Ovary (tissue), 7 donors: ENCODE measurements at regions not wholly inside any gene's neighbourhood (a gene's known extent, or its start where the extent isn't known, plus 50 kb on each side); places are given as distances from the start of the nearest gene placed in this dataset.

Experiments used
- DNase-seq, 5 donors: peaks; one replicate each; pipeline ENCODE4 v3.0.0-alpha.2; 2019 to 2020
- H3K27ac ChIP-seq, 2 donors: fragments of 200-600 bp; one replicate each; pipeline versions ENCODE4 v1.5.1 to v1.8.0; 2019 to 2022
- H3K27me3 ChIP-seq: fragments of 200-600 bp; one replicate; pipeline ENCODE4 v1.8.0; 2022
- H3K36me3 ChIP-seq: fragments of 200-600 bp; sonication (generic); one replicate; pipeline ENCODE4 v1.5.1; 2019
- H3K4me1 ChIP-seq: one replicate; pipeline ENCODE4 v1.8.1; 2013; ENCODE audit warnings: mild to moderate bottlenecking, moderate library complexity; ENCODE audit not compliant: insufficient read depth
- H3K4me3 ChIP-seq: fragments of 200-600 bp; sonication (generic); one replicate; pipeline ENCODE4 v1.5.1; 2017
- H3K9me3 ChIP-seq, 2 donors: fragments of 200-600 bp in 1 of 2; sonication (generic) in 1 of 2; one replicate each; pipeline versions ENCODE4 v1.5.1 to v1.8.1; 2013 to 2019; ENCODE audit warnings: mild to moderate bottlenecking in 1 of 2, moderate library complexity in 1 of 2
- EP300 ChIP-seq: sonication (generic); formaldehyde crosslinking; IDR thresholded peaks from one replicate; pipeline ENCODE4 v1.6.1; 2017; ENCODE audit warnings: antibody characterized with exemption
- POLR2A ChIP-seq: fragments of 450-650 bp; IDR thresholded peaks from one replicate; pipeline ENCODE4 v1.6.1; 2017; ENCODE audit warnings: antibody characterized with exemption, mild to moderate bottlenecking, moderate library complexity
- WGBS, 3 donors: extraction: QIAGEN DNeasy Blood & Tissue Kit in 1 of 3; methylation state at CpG; one replicate each; pipeline versions ENCODE4 v1.1.5 to v1.1.7; 2013 to 2017; 5-methylcytosine and 5-hydroxymethylcytosine counted together
- intact Hi-C, 4 donors: fragments of 100-400 bp; cut with DNase I; formaldehyde crosslinking; loops; one replicate each; pipeline versions ENCODE4 v1.11.0 to v1.15.1; 2022 to 2023
- TF ChIP-seq, protein P1 (sequence below), 3 donors: fragments of 450-650 bp in 2 of 3; fragments of 200-600 bp in 1 of 3; IDR thresholded peaks; one replicate each; pipeline versions ENCODE4 v1.5.1 to v1.8.0; 2016 to 2022; ENCODE audit warnings: antibody characterized with exemption in 3 of 3, mild to moderate bottlenecking in 1 of 3
- donor health status: DM: no; HTN: no; CAD: no; lungs with moderate emphysema.
- donor health status: DM: no; HTN: no; CAD: no.
- donor health status: Bipolar disorder and iron deficiency.
- donor health status: DM: no; HTN: no; CAD: no.
- donor health status: DM: yes; HTN: yes; CAD: no.

DNA sequence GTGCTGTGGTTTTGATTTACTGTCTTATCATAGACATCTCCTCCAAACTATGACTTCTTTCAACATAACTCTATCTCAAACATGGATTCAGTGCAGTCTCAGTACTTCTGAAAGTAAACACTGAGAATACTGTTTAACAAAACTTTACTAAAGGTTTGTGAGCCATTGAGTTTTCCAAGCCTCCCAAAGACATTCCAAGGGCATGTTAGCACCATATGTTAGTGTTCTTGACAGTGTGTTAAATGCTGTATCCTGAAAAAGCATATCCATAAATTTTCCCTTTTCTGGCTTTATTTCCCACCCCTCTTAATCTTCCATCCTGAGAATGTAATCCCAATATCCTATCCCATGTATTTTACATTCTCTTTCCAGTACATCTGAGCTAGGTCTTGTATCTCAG, 446.8 kb upstream of the CXADR start:
- no peaks in the 10 kb centered on the region for H3K36me3 ChIP-seq
- H3K4me1 ChIP-seq: no peaks in the 10 kb centered on the region
- no peaks in the 10 kb centered on the region for H3K9me3 ChIP-seq
- H3K27me3 ChIP-seq: no peaks in the 10 kb centered on the region
- H3K4me3 ChIP-seq: no peak overlapping the region
- intact Hi-C loops: no loop called here
- DNase-seq: no peak
- TF ChIP-seq EP300: no peak
- TF ChIP-seq, protein P1, sequence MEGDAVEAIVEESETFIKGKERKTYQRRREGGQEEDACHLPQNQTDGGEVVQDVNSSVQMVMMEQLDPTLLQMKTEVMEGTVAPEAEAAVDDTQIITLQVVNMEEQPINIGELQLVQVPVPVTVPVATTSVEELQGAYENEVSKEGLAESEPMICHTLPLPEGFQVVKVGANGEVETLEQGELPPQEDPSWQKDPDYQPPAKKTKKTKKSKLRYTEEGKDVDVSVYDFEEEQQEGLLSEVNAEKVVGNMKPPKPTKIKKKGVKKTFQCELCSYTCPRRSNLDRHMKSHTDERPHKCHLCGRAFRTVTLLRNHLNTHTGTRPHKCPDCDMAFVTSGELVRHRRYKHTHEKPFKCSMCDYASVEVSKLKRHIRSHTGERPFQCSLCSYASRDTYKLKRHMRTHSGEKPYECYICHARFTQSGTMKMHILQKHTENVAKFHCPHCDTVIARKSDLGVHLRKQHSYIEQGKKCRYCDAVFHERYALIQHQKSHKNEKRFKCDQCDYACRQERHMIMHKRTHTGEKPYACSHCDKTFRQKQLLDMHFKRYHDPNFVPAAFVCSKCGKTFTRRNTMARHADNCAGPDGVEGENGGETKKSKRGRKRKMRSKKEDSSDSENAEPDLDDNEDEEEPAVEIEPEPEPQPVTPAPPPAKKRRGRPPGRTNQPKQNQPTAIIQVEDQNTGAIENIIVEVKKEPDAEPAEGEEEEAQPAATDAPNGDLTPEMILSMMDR (IDR thresholded peaks at IDR 0.05): no peak
- no peak for TF ChIP-seq POLR2A
- H3K27ac ChIP-seq: no peak overlapping the region

DNA sequence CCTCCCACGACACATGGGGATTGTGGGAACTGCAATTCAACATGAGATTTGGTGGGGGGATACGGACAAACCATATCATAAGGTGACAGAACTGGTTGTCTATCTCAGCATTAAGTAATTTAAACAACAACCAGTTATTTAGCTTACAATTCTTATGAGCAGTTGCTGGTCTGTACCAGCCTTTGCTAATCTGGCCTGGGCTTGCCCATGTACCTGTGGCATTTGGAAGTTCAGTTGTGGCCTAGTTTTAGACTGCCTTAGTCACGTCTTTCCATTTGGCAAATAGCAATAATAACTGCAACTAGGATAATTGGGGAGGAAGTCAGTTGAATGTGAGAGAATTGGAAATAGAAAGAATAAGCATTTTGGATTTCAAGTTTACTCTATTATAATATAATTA, 441.8 kb upstream of the CXADR start:
- H3K27me3 ChIP-seq: no peaks in the 10 kb centered on the region
- DNase-seq: no peak
- H3K4me1 ChIP-seq: no peaks in the 10 kb centered on the region
- H3K27ac ChIP-seq: no peak overlapping the region
- H3K4me3 ChIP-seq: no peak overlapping the region
- H3K36me3 ChIP-seq: no peaks in the 10 kb centered on the region
- no peaks in the 10 kb centered on the region for H3K9me3 ChIP-seq
- TF ChIP-seq EP300 (no peak), POLR2A (no peak)
- TF ChIP-seq, protein P1 (IDR thresholded peaks at IDR 0.05): no peak
- intact Hi-C loops: no loop called here
- 87 to 96% (median 95%) methylated on average over 3 of the region's 3 CpGs for WGBS, 3 donors

DNA sequence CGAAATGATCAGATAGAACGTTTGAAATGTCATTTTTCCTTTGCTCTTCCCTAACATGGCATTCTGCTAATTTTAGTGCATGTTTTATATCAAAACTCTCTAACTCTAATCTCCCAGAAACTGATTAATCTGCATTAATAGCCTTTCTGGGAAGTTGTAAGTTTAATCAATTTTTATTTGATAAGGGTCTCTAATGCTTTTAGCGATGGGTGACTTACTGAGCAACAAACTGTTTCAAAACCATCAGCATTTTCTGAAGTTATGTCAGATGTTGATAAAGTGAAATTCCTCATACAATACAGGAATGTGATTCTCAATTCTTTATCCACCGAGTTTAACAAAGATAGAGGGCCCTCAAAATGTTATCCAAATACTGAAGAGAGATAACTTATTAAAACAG, 431.6 kb upstream of the CXADR start:
- intact Hi-C loops: no loop called here
- Histone ChIP-seq H3K9me3 (no peaks in the 10 kb centered on the region), H3K4me1 (no peaks in the 10 kb centered on the region), H3K4me3 (no peak overlapping the region), H3K27me3 (no peaks in the 10 kb centered on the region), H3K27ac (no peak overlapping the region), H3K36me3 (no peaks in the 10 kb centered on the region)
- TF ChIP-seq EP300 (no peak), POLR2A (no peak)
- TF ChIP-seq, protein P1 (IDR thresholded peaks at IDR 0.05): no peak
- 67 to 74% (median 72%) methylated on average over 4 of the region's 4 CpGs for WGBS, 3 donors
- no peak for DNase-seq

DNA sequence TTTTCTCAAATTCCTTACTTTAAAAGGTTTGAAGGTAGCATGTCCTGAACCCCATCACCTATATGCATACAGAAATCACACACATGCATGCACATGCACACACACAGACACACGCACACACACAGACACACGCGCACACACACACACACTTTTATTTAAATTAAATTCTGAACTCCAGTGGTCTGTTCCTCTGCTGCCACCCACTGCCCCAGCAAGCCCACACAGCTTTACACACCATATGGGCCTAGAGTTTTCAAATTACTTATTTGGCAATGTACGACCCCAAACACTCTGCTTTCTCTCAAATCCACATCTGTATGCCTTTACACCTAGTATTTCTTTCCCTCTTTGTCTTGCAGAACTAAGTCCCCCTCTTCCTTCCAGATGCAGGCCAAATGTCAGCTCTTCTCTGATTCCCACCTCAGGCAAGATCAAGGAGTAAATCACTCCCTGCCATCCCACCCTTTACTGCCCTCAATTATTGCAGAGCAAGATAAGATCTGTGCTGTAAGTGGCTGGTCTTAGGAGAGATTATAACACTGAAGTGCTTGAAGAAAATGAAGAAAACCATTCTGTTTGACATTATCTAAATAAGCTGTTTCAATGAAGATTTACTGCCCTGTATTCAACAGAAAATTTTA, 429.9 kb upstream of the CXADR start:
- H3K4me1 ChIP-seq: no peaks in the 10 kb centered on the region
- no peak overlapping the region for H3K4me3 ChIP-seq
- TF ChIP-seq EP300 (no peak), POLR2A (no peak)
- TF ChIP-seq, protein P1 (IDR thresholded peaks at IDR 0.05): no peak
- DNase-seq: no peak
- WGBS, 3 donors: 65 to 85% (median 71%) methylated on average over 4 of the region's 4 CpGs
- H3K27me3 ChIP-seq: no peaks in the 10 kb centered on the region
- intact Hi-C loops: no loop called here
- H3K9me3 ChIP-seq: no peaks in the 10 kb centered on the region
- no peak overlapping the region for H3K27ac ChIP-seq
- no peaks in the 10 kb centered on the region for H3K36me3 ChIP-seq
